ENCODE measurements at regions not wholly inside any gene's neighbourhood (a gene's known extent, or its start where the extent isn't known, plus 50 kb on each side); places are given as distances from the start of the nearest gene placed in this dataset.

DNA sequence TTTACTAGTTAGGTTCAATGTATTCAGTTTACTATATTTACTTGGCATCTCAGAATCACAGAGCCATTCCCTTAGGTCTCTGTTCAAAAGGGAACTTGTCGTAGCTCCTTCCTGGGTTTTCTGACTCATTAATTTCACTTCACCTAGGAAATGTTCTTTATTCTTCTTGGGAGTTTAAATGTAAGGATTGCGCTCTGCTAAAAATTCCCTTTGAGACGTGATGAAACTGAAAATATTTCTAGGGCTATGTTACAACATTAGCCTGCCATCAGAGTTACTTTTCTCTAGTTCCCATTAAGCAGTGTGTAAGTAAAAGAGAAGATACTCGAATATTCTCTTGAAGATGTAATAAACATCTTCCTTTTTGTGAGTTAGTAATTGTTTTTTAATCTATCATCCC is 209.5 kb downstream of the CASP12 start (continued):
- TF ChIP-seq ZNF83 (CRISPR knock-in tag; IDR thresholded peaks at IDR 0.05; ENCODE audit: borderline replicate concordance) (no peak), TBP (CRISPR knock-in tag; IDR thresholded peaks at IDR 0.05) (no peak)
- TF ChIP-seq, protein P1, sequence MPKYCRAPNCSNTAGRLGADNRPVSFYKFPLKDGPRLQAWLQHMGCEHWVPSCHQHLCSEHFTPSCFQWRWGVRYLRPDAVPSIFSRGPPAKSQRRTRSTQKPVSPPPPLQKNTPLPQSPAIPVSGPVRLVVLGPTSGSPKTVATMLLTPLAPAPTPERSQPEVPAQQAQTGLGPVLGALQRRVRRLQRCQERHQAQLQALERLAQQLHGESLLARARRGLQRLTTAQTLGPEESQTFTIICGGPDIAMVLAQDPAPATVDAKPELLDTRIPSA (CRISPR knock-in tag; IDR thresholded peaks at IDR 0.05; ENCODE audit: borderline replicate concordance), result no peak
- TF ChIP-seq, protein P2, sequence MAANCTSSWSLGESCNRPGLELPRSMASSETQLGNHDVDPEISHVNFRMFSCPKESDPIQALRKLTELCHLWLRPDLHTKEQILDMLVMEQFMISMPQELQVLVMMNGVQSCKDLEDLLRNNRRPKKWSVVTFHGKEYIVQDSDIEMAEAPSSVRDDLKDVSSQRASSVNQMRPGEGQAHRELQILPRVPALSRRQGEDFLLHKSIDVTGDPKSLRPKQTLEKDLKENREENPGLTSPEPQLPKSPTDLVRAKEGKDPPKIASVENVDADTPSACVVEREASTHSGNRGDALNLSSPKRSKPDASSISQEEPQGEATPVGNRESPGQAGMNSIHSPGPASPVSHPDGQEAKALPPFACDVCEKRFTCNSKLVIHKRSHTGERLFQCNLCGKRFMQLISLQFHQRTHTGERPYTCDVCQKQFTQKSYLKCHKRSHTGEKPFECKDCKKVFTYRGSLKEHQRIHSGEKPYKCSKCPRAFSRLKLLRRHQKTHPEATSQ (CRISPR knock-in tag; IDR thresholded peaks at IDR 0.05; ENCODE audit: borderline replicate concordance), result no peak

DNA sequence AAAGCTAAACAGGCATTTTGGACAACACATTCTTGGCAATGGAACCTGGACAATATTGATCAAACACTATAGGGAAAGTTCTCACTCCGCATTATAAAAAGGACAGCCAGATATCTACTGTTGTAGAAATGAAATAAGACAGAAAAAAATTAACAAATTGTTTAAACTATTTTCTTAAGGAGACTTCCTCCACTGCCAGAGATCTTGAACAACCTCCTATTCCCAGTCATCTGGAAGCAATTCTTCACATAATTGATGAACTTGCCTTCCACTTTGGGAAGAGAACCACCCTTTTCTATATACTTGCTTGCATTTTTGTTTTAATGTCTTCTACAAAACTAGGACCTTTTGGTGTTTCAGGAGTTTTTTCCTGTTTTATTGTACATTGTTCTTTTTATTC is 216.1 kb downstream of the CASP12 start:
- no peak overlapping the region for H3K9ac ChIP-seq (ENCODE audit: insufficient read depth, low read depth, low read length)
- no peaks in the 10 kb centered on the region for H3K9me3 ChIP-seq (ENCODE audit: low read length)
- no peak overlapping the region for H3K4me2 ChIP-seq (ENCODE audit: low read depth, low read length)
- FAIRE-seq, result no peak
- ChIA-PET CTCF (ENCODE audit: low intra/inter-chr PET ratio, low total read pairs) (no interaction called here), POLR2A (no interaction called here)
- BruUV-seq (replicated peaks), result no TSS peak
- intact Hi-C loops (cut with micrococcal nuclease; ENCODE audit: unreplicated experiment), result no loop called here
- TF ChIP-seq SUZ12 (IDR thresholded peaks at IDR 0.05; ENCODE audit: low read depth, low read length) (no peak), IKZF1 (IDR thresholded peaks at IDR 0.05) (no peak), ZBTB7A (CRISPR knock-in tag; IDR thresholded peaks at IDR 0.05) (no peak), ZBTB42 (CRISPR knock-in tag; IDR thresholded peaks at IDR 0.05) (no peak), GABPB1 (CRISPR knock-in tag; IDR thresholded peaks at IDR 0.05) (no peak), RFX1 (IDR thresholded peaks at IDR 0.05) (no peak), ZNF44 (CRISPR knock-in tag; IDR thresholded peaks at IDR 0.05) (no peak)
- TF ChIP-seq, protein P3, sequence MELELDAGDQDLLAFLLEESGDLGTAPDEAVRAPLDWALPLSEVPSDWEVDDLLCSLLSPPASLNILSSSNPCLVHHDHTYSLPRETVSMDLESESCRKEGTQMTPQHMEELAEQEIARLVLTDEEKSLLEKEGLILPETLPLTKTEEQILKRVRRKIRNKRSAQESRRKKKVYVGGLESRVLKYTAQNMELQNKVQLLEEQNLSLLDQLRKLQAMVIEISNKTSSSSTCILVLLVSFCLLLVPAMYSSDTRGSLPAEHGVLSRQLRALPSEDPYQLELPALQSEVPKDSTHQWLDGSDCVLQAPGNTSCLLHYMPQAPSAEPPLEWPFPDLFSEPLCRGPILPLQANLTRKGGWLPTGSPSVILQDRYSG (CRISPR knock-in tag; IDR thresholded peaks at IDR 0.05), result no peak
- no peaks in the 10 kb centered on the region for H3K36me3 ChIP-seq (replicated peaks in 1 of 2; ENCODE audit: control insufficient read depth in 1 of 2, insufficient read depth in 2 of 2, low read length in 2 of 2)
- H3K4me3 ChIP-seq (replicated peaks in 1 of 3; ENCODE audit: insufficient read depth in 1 of 3, low read depth in 2 of 3, low read length in 3 of 3), result no peak overlapping the region
- no peak for ATAC-seq
- no peak for DNase-seq (ENCODE audit: low spot score)
- H3K27me3 ChIP-seq (ENCODE audit: control insufficient read depth in 1 of 2, insufficient read depth in 2 of 2, low read length in 2 of 2), result no peaks in the 10 kb centered on the region
- H3K79me2 ChIP-seq (ENCODE audit: insufficient read depth, low read length), result no peaks in the 10 kb centered on the region
- H4K20me1 ChIP-seq (ENCODE audit: insufficient read depth, low read length), result no peaks in the 10 kb centered on the region
- H2AFZ ChIP-seq (ENCODE audit: low read length), result no peak overlapping the region
- no peaks in the 10 kb centered on the region for H3K4me1 ChIP-seq (ENCODE audit: insufficient read depth, low read length)
- in situ Hi-C loops (cut with HindIII; ENCODE audit: extremely low pct_ligation_motif_present, low pct_unique_long_range_greater_than_20kb), result no loop called here
- 3% methylated on average over 1 of the region's 1 CpG for WGBS (ENCODE audit: low lambda C conversion rate)
- no peak overlapping the region for H3K27ac ChIP-seq (ENCODE audit: extremely low read length, insufficient read depth, low read length)
